Epithelial cell of proximal tubule (primary cell): ENCODE measurements at regions not wholly inside any gene's neighbourhood (a gene's known extent, or its start where the extent isn't known, plus 50 kb on each side); places are given as distances from the start of the nearest gene placed in this dataset.
"Not testable (repeated sequence)": the region's sequence is repeated elsewhere in the genome, so short reads cannot be mapped to it uniquely, and the experiment has no call there.

ENCODE experiments used
- DNase-seq: peaks from one replicate; pipeline ENCODE4 v3.0.0-alpha.2; 2011; ENCODE audit warnings: low read depth
- H3K4me3 ChIP-seq: 2 replicates; pipeline ENCODE4 v1.5.1; 2011; ENCODE audit warnings: low read depth, mild to moderate bottlenecking, low read length
- CTCF ChIP-seq: conservative IDR thresholded peaks from 2 replicates; pipeline ENCODE4 v1.5.1; 2012; ENCODE audit warnings: low read depth, mild to moderate bottlenecking, low read length

GRCh38 chr5:54793468-54794134, 191.8 kb downstream of the ESM1 start:
- no peak overlapping the region for H3K4me3 ChIP-seq
- TF ChIP-seq CTCF, result no peak
- no peak for DNase-seq

DNA sequence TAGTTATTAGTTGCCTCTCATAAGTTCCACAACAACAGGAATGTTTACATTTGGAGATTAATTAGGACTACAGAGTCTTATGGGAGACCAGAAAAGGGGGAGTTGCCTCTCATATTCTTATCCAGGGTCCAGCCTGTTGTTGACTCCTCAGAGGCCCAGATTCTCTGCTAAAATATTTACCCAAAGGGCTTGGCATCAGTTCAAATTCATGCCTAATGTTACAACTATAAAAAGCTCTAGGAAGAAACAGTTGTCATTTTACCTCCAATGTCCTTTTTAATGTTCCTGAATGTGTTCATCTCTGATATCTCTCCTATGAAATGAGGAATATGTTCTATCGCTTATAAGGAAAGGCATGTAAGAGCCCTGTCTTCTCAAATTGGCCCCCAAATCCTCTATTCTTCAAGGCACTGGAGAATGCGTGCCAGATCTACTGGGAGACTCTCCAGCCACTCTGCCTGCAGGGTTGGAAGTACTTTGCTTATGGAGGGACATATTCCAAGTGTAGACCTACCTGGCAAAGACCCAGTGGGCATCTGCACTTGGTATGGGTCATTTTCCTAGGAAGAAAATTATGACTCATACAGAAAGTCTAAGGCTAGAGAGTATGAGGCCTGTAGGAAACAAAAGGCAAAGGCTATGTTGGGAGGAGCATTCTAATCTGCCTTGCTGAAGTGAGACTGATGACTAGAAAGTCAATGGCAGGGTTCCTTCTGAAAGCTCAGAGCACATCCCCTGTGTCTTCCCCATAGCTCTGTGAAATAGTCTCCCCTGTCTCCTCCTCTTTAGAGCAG, 192.6 kb downstream of the ESM1 start:
- no peak for DNase-seq
- TF ChIP-seq CTCF, result no peak
- H3K4me3 ChIP-seq, result no peak overlapping the region

- not testable (repeated sequence) for H3K4me3 ChIP-seq, DNase-seq
These were observed 197.5 kb downstream of the ESM1 start for GRCh38 chr5:54787910-54788309.

DNA sequence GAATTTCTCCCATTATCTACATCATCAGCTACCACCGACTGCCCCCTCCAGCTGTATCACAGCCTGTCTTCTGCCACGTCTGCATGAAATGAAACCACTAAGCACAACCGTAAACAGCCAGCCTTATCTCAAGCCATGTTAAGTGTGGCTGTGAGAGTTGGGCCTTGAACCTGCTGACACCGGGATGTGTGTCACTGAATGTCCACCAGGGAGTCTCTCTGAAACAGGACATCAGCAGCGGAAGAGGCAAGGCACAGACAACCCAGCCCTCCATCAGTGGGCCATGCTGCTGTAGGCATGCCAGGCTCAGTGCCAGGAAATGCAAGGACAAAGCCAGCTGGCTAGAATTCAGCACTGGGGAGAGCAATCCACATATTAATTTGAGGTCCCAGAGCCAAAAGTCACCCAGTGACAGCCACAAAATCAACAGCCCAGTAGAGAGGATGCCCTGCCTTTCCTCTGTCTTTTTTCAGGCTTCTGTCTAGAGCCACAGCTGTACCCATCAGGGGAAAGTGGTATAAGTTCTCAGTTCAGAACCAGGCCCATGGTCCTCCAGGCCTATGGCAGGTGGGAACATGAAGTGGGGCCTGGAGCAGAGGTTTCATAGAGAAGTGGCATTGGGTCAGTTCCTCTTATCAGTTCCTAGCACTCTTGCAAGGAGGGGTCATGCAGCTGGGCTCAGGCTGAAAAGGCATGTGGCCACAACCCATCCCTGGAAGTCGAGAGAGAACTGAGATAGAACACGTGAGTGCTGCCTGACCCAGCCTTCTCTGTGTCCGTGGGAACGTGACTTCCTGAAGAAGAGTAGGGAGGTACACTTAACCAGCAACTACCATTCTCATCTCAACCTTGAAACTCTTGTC, 199.4 kb downstream of the ESM1 start:
- DNase-seq, result no peak
- H3K4me3 ChIP-seq, result no peak overlapping the region
- no peak for TF ChIP-seq CTCF

DNA sequence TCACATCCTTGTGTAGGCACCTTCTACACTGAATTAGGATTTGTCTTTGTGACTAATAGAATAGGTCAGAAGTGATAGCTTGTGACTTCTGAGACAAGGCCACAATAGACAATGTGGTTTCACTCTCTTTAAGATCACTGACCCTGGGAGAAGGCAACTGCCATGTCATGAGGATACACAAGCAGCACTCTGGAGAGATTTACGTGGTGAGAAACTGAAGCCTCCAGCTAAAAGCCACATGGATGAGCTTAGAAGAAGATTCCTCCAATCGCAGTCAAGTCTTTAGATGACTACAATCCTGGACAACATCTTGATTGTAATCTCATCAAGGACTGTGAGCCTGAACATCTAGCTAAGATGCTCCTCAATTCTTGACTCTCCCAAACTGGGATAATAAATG, 206.6 kb downstream of the ESM1 start:
- H3K4me3 ChIP-seq, result no peak overlapping the region
- no peak for DNase-seq
- no peak for TF ChIP-seq CTCF

DNA sequence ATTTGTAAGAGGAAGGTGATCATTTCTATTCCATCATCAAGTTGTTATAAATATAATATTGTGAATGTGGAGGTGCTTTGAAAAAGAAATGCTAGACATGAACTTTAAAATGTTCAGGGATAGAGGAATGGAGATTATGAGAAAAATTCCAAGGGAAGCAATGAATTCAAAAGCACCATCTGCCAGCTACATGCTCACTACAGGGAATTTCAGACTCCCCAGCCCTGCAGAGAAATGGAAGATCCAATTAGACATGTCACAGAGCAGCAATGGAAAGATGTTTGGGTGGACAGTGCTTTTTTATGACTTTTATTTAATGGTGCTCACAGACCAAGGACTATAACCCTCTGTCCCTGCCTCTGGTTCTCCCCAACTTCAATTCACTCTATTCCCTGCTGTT, 209.7 kb downstream of the ESM1 start:
- TF ChIP-seq CTCF, result no peak
- DNase-seq, result no peak
- no peak overlapping the region for H3K4me3 ChIP-seq
